Coronary artery (tissue), 2 donors: ENCODE measurements at regions not wholly inside any gene's neighbourhood (a gene's known extent, or its start where the extent isn't known, plus 50 kb on each side); places are given as distances from the start of the nearest gene placed in this dataset.

Experiments used
- DNase-seq: peaks from one replicate; pipeline ENCODE4 v3.0.0-alpha.2; 2017; ENCODE audit warnings: low spot score
- H3K27ac ChIP-seq, 2 donors: fragments of 200-600 bp; sonication (generic); one replicate each; pipeline ENCODE4 v1.5.1; 2016 to 2019
- H3K4me3 ChIP-seq: fragments of 200-600 bp; sonication (generic); 2 replicates; pipeline ENCODE4 v1.5.1; 2016; ENCODE audit warnings: mild to moderate bottlenecking, moderate library complexity
- CTCF ChIP-seq: fragments of 200-600 bp; sonication (generic); IDR thresholded peaks from one replicate; pipeline ENCODE4 v1.5.1; 2019; ENCODE audit warnings: antibody characterized with exemption

GRCh38 chr9:95581900-95582299 lies 65.1 kb upstream of the PTCH1 start:
- DNase-seq: no peak
- Histone ChIP-seq H3K4me3 (no peak overlapping the region), H3K27ac (no peak overlapping the region)
- TF ChIP-seq CTCF: no peak

- Histone ChIP-seq H3K27ac (no peak overlapping the region), H3K4me3 (no peak overlapping the region)
- DNase-seq: no peak
- TF ChIP-seq CTCF: no peak
Observed at GRCh38 chr9:95580812-95581761, 64.3 kb upstream of the PTCH1 start.

GRCh38 chr9:95574866-95575553 lies 58.2 kb upstream of the PTCH1 start:
- no peak overlapping the region for H3K27ac ChIP-seq
- H3K4me3 ChIP-seq: no peak overlapping the region
- DNase-seq: no peak
- TF ChIP-seq CTCF: no peak

GRCh38 chr9:95574176-95574575 lies 57.4 kb upstream of the PTCH1 start:
- TF ChIP-seq CTCF: no peak
- Histone ChIP-seq H3K27ac (no peak overlapping the region), H3K4me3 (no peak overlapping the region)
- DNase-seq: no peak

- no peak for TF ChIP-seq CTCF
- H3K27ac ChIP-seq: no peak overlapping the region
- no peak for DNase-seq
- no peak overlapping the region for H3K4me3 ChIP-seq
Observed at GRCh38 chr9:95573463-95573862, 56.7 kb upstream of the PTCH1 start.

- DNase-seq: no peak
- no peak for TF ChIP-seq CTCF
- Histone ChIP-seq H3K4me3 (peak overlapping the region; percentile 38), H3K27ac (peak overlapping the region in 1 of 2 donors; percentile 25)
Observed at GRCh38 chr9:95572381-95573151, 55.8 kb upstream of the PTCH1 start.
